Keratinocyte (primary cell): ENCODE measurements at regions not wholly inside any gene's neighbourhood (a gene's known extent, or its start where the extent isn't known, plus 50 kb on each side); places are given as distances from the start of the nearest gene placed in this dataset.

Experiments used
- DNase-seq: peaks from one replicate; pipeline ENCODE4 v3.0.0-alpha.2; 2011; ENCODE audit warnings: low read depth, missing footprints, low spot score
- FAIRE-seq: peaks from 2 replicates; lab custom pipeline; 2011; peaks lifted over from hg19 to GRCh38; lab: Jason Lieb, UNC
- H2AFZ ChIP-seq: 2 replicates; pipeline ENCODE4 v1.6.0; 2012; ENCODE audit warnings: low read length, control low read depth, inconsistent platforms; ENCODE audit not compliant: control insufficient read depth
- H3K27ac ChIP-seq: 2 replicates; pipeline ENCODE4 v1.5.1; 2011; ENCODE audit warnings: low read length; ENCODE audit not compliant: control insufficient read depth, insufficient read depth
- H3K27me3 ChIP-seq: 3 replicates; pipeline ENCODE4 v1.6.0; 2011; ENCODE audit warnings: low read length; ENCODE audit not compliant: control insufficient read depth, insufficient read depth; ENCODE audit errors: extremely low read depth
- H3K36me3 ChIP-seq, 2 experiments: 2 replicates in 1 of 2; 3 replicates in 1 of 2; pipeline ENCODE4 v1.5.1; 2011; ENCODE audit warnings: low read length in 2 of 2, mild to moderate bottlenecking in 1 of 2; ENCODE audit not compliant: control insufficient read depth in 2 of 2, insufficient read depth in 2 of 2; ENCODE audit errors: extremely low read depth in 1 of 2
- H3K4me1 ChIP-seq: 3 replicates; pipeline ENCODE4 v1.5.1; 2011; ENCODE audit warnings: low read length; ENCODE audit not compliant: control insufficient read depth, insufficient read depth; ENCODE audit errors: extremely low read depth
- H3K4me2 ChIP-seq: 3 replicates; pipeline ENCODE4 v1.6.0; 2011; ENCODE audit warnings: low read depth, low read length; ENCODE audit not compliant: control insufficient read depth, insufficient read depth; ENCODE audit errors: extremely low read depth
- H3K4me3 ChIP-seq, 3 experiments: fragments of 200-600 bp in 1 of 3; sonication (generic) in 1 of 3; 2 replicates in 2 of 3; 3 replicates in 1 of 3; pipeline ENCODE4 v1.5.1; 2011 to 2016; ENCODE audit warnings: low read length in 3 of 3, mild to moderate bottlenecking in 3 of 3, control low read depth in 2 of 3, inconsistent platforms in 1 of 3, low read depth in 1 of 3, mixed read lengths in 1 of 3, mixed run types in 1 of 3, moderate library complexity in 1 of 3; ENCODE audit not compliant: control insufficient read depth in 2 of 3, insufficient read depth in 2 of 3; ENCODE audit errors: extremely low read depth in 1 of 3
- H3K79me2 ChIP-seq: 2 replicates; pipeline ENCODE4 v1.6.0; 2012; ENCODE audit warnings: low read length; ENCODE audit not compliant: control insufficient read depth, insufficient read depth
- H3K9ac ChIP-seq: 3 replicates; pipeline ENCODE4 v1.6.0; 2011; ENCODE audit warnings: low read length; ENCODE audit not compliant: control insufficient read depth, insufficient read depth; ENCODE audit errors: extremely low read depth
- H3K9me1 ChIP-seq: 3 replicates; pipeline ENCODE4 v1.6.0; 2011; ENCODE audit warnings: low read length; ENCODE audit not compliant: control insufficient read depth, insufficient read depth; ENCODE audit errors: extremely low read depth
- H3K9me3 ChIP-seq: 2 replicates; pipeline ENCODE4 v1.5.1; 2012; ENCODE audit warnings: low read depth, low read length; ENCODE audit not compliant: control insufficient read depth
- H4K20me1 ChIP-seq: 3 replicates; pipeline ENCODE4 v1.6.0; 2011; ENCODE audit warnings: low read length; ENCODE audit not compliant: control insufficient read depth, insufficient read depth; ENCODE audit errors: extremely low read depth
- CTCF ChIP-seq, 3 experiments: IDR thresholded peaks in 1 of 3; conservative IDR thresholded peaks in 1 of 3; optimal IDR thresholded peaks in 1 of 3; 2 replicates in 2 of 3; 3 replicates in 1 of 3; pipeline versions ENCODE3 to v1.5.1; 2011; ENCODE audit warnings: low read length in 3 of 3, mild to moderate bottlenecking in 3 of 3, moderate library complexity in 2 of 3, control low read depth in 1 of 3, inconsistent platforms in 1 of 3; ENCODE audit not compliant: insufficient read depth in 2 of 3; ENCODE audit errors: extremely low read depth in 1 of 3
- EZH2 ChIP-seq: IDR thresholded peaks from one replicate; pipeline ENCODE4 v1.6.1; 2012; ENCODE audit warnings: inconsistent platforms, mild to moderate bottlenecking, low read length, moderate library complexity
- dilution Hi-C: fragments of 300-500 bp; cut with MboI; formaldehyde crosslinking; loops from one replicate; pipeline ENCODE4 v1.7.0; 2020; ENCODE audit warnings: low sequenced_read_pairs; ENCODE audit not compliant: extremely low pct_ligation_motif_present

- Histone ChIP-seq H3K4me1 (no peaks in the 10 kb centered on the region), H3K36me3 (no peaks in the 10 kb centered on the region), H3K4me2 (no peak overlapping the region), H3K9me3 (no peaks in the 10 kb centered on the region), H4K20me1 (no peaks in the 10 kb centered on the region), H3K79me2 (no peaks in the 10 kb centered on the region), H3K27ac (no peak overlapping the region), H3K9ac (no peak overlapping the region), H3K9me1 (no peaks in the 10 kb centered on the region), H3K27me3 (no peaks in the 10 kb centered on the region), H3K4me3 (no peak overlapping the region), H2AFZ (no peak overlapping the region)
- DNase-seq (no peak), FAIRE-seq (no peak)
- dilution Hi-C loops: no loop called here
- no peak for TF ChIP-seq CTCF (optimal IDR thresholded peaks at IDR 0.05 in 1 of 3, IDR thresholded peaks at IDR 0.05 in 1 of 3, conservative IDR thresholded peaks at IDR 0.05 in 1 of 3; ENCODE audit: extremely low read depth in 1 of 3, insufficient read depth in 2 of 3, low read length in 3 of 3)
- no peak for TF ChIP-seq EZH2
Observed at GRCh38 chr5:130705368-130705767, 459.7 kb downstream of the HINT1 start.

GRCh38 chr5:130693509-130693908, 471.5 kb downstream of the HINT1 start:
- Histone ChIP-seq H3K36me3 (no peaks in the 10 kb centered on the region), H3K9me1 (no peaks in the 10 kb centered on the region), H3K9me3 (no peaks in the 10 kb centered on the region), H3K9ac (no peak overlapping the region), H3K4me1 (no peaks in the 10 kb centered on the region), H3K4me3 (no peak overlapping the region), H2AFZ (no peak overlapping the region), H4K20me1 (no peaks in the 10 kb centered on the region), H3K79me2 (no peaks in the 10 kb centered on the region), H3K27ac (no peak overlapping the region), H3K27me3 (no peaks in the 10 kb centered on the region), H3K4me2 (no peak overlapping the region)
- TF ChIP-seq CTCF (optimal IDR thresholded peaks at IDR 0.05 in 1 of 3, IDR thresholded peaks at IDR 0.05 in 1 of 3, conservative IDR thresholded peaks at IDR 0.05 in 1 of 3; ENCODE audit: extremely low read depth in 1 of 3, insufficient read depth in 2 of 3, low read length in 3 of 3) (no peak), EZH2 (no peak)
- FAIRE-seq: no peak
- DNase-seq: no peak
- dilution Hi-C loops: no loop called here
